Astrocyte (in vitro differentiated cells and primary cell): ENCODE measurements at regions not wholly inside any gene's neighbourhood (a gene's known extent, or its start where the extent isn't known, plus 50 kb on each side); places are given as distances from the start of the nearest gene placed in this dataset.
"Not testable (repeated sequence)": the region's sequence is repeated elsewhere in the genome, so short reads cannot be mapped to it uniquely, and the experiment has no call there.

Experiments
- DNase-seq: peaks from one replicate; pipeline ENCODE4 v3.0.0-alpha.2; 2010; ENCODE audit warnings: low read depth
- FAIRE-seq: peaks from 2 replicates; lab custom pipeline; 2011; peaks lifted over from hg19 to GRCh38; lab: Jason Lieb, UNC
- H2AFZ ChIP-seq: 2 replicates; pipeline ENCODE4 v1.6.0; 2012; ENCODE audit warnings: low read depth, low read length, inconsistent platforms
- H3K27ac ChIP-seq: 2 replicates; pipeline ENCODE4 v1.5.1; 2011; ENCODE audit warnings: low read depth, low read length, inconsistent platforms
- H3K27me3 ChIP-seq: 2 replicates; pipeline ENCODE4 v1.6.0; 2011; ENCODE audit warnings: low read length, inconsistent platforms; ENCODE audit not compliant: insufficient read depth
- H3K36me3 ChIP-seq: 2 replicates; pipeline ENCODE4 v1.5.1; 2011; ENCODE audit warnings: low read length, inconsistent platforms; ENCODE audit not compliant: insufficient read depth
- H3K4me1 ChIP-seq: 2 replicates; pipeline ENCODE4 v1.5.1; 2011; ENCODE audit warnings: low read length, inconsistent platforms; ENCODE audit not compliant: insufficient read depth
- H3K4me2 ChIP-seq: 2 replicates; pipeline ENCODE4 v1.6.0; 2012; ENCODE audit warnings: low read length, inconsistent platforms
- H3K4me3 ChIP-seq: 2 replicates; pipeline ENCODE4 v1.5.1; 2011; ENCODE audit warnings: low read depth, mild to moderate bottlenecking, low read length, inconsistent platforms; ENCODE audit not compliant: insufficient read depth
- H3K79me2 ChIP-seq: 2 replicates; pipeline ENCODE4 v1.6.0; 2012; ENCODE audit warnings: mild to moderate bottlenecking, low read length, inconsistent platforms; ENCODE audit not compliant: insufficient read depth
- H3K9ac ChIP-seq: 2 replicates; pipeline ENCODE4 v1.6.0; 2012; ENCODE audit warnings: mild to moderate bottlenecking, low read length, inconsistent platforms
- H3K9me3 ChIP-seq: 2 replicates; pipeline ENCODE4 v1.5.1; 2012; ENCODE audit warnings: low read depth, mild to moderate bottlenecking, low read length, inconsistent platforms; ENCODE audit not compliant: insufficient read depth
- H4K20me1 ChIP-seq: 2 replicates; pipeline ENCODE4 v1.6.0; 2012; ENCODE audit warnings: low read length, inconsistent platforms; ENCODE audit not compliant: insufficient read depth
- H3K27ac Mint-ChIP-seq: one replicate; pipeline ENCODE4 v1.8.0; 2021; ENCODE audit warnings: mild to moderate bottlenecking, mixed read lengths; ENCODE audit not compliant: unreplicated experiment
- H3K27me3 Mint-ChIP-seq: one replicate; pipeline ENCODE4 v1.8.0; 2021; ENCODE audit warnings: low read depth, mixed read lengths; ENCODE audit not compliant: unreplicated experiment
- H3K36me3 Mint-ChIP-seq: one replicate; pipeline ENCODE4 v1.8.0; 2021; ENCODE audit warnings: low read depth, mixed read lengths; ENCODE audit not compliant: unreplicated experiment
- H3K4me1 Mint-ChIP-seq: one replicate; pipeline ENCODE4 v1.8.0; 2021; ENCODE audit warnings: low read depth, mixed read lengths; ENCODE audit not compliant: unreplicated experiment
- H3K4me3 Mint-ChIP-seq: one replicate; pipeline ENCODE4 v1.8.0; 2021; ENCODE audit warnings: mild to moderate bottlenecking, moderate library complexity, mixed read lengths; ENCODE audit not compliant: unreplicated experiment
- H3K9me3 Mint-ChIP-seq: one replicate; pipeline ENCODE4 v1.8.0; 2021; ENCODE audit warnings: mild to moderate bottlenecking, mixed read lengths; ENCODE audit not compliant: unreplicated experiment
- CTCF ChIP-seq: IDR thresholded peaks from 2 replicates; pipeline ENCODE4 v1.5.1; 2011; ENCODE audit warnings: low read depth, mild to moderate bottlenecking, inconsistent platforms, low read length, moderate library complexity; ENCODE audit not compliant: insufficient read depth
- EZH2 ChIP-seq: IDR thresholded peaks from 2 replicates; pipeline ENCODE4 v1.6.1; 2012; ENCODE audit warnings: mild to moderate bottlenecking, low read length, inconsistent platforms; ENCODE audit not compliant: insufficient read depth

- DNase-seq, result peak; percentile 55
- no peak overlapping the region for H2AFZ ChIP-seq
- H3K4me3 Mint-ChIP-seq, result no peak overlapping the region
These were observed 70.6 kb downstream of the RGS2 start for GRCh38 chr1:192879406-192879805.

GRCh38 chr1:192880231-192880630 lies 71.4 kb downstream of the RGS2 start:
- Histone ChIP-seq H3K36me3 (no peaks in the 10 kb centered on the region), H4K20me1 (no peaks in the 10 kb centered on the region), H3K9me3 (no peaks in the 10 kb centered on the region), H3K4me2 (no peak overlapping the region), H3K79me2 (no peaks in the 10 kb centered on the region), H3K4me1 (peaks cover 4% of the 10 kb centered on the region), H3K27ac (no peak overlapping the region), H2AFZ (no peak overlapping the region), H3K4me3 (no peak overlapping the region), H3K27me3 (peaks cover 3% of the 10 kb centered on the region), H3K9ac (no peak overlapping the region)
- FAIRE-seq (no peak), DNase-seq (no peak)
- Mint-ChIP-seq H3K9me3 (no peaks in the 10 kb centered on the region), H3K4me3 (no peak overlapping the region), H3K27me3 (no peaks in the 10 kb centered on the region), H3K36me3 (no peaks in the 10 kb centered on the region), H3K4me1 (peaks cover 18% of the 10 kb centered on the region), H3K27ac (no peak overlapping the region)
- TF ChIP-seq EZH2 (no peak), CTCF (no peak)

More at GRCh38 chr1:192879406-192879805, 70.6 kb downstream of the RGS2 start:
- Mint-ChIP-seq H3K4me1 (peaks cover 18% of the 10 kb centered on the region), H3K9me3 (no peaks in the 10 kb centered on the region), H3K36me3 (no peaks in the 10 kb centered on the region), H3K27ac (no peak overlapping the region), H3K27me3 (no peaks in the 10 kb centered on the region)
- no peak overlapping the region for H3K4me3 ChIP-seq
- H4K20me1 ChIP-seq, result no peaks in the 10 kb centered on the region
- peaks cover 3% of the 10 kb centered on the region for H3K27me3 ChIP-seq
- no peak overlapping the region for H3K27ac ChIP-seq
- no peak for TF ChIP-seq CTCF
- TF ChIP-seq EZH2, result no peak
- peaks cover 4% of the 10 kb centered on the region for H3K4me1 ChIP-seq
- no peak for FAIRE-seq
- no peaks in the 10 kb centered on the region for H3K36me3 ChIP-seq
- H3K9me3 ChIP-seq, result no peaks in the 10 kb centered on the region
- no peaks in the 10 kb centered on the region for H3K79me2 ChIP-seq
- no peak overlapping the region for H3K4me2 ChIP-seq
- H3K9ac ChIP-seq, result no peak overlapping the region

GRCh38 chr1:192884241-192884640 lies 75.4 kb downstream of the RGS2 start:
- no peaks in the 10 kb centered on the region for H3K27me3 ChIP-seq
- H3K27me3 Mint-ChIP-seq, result no peaks in the 10 kb centered on the region
- H3K36me3 Mint-ChIP-seq, result no peaks in the 10 kb centered on the region

GRCh38 chr1:192885387-192885786 lies 76.5 kb downstream of the RGS2 start:
- not testable (repeated sequence) for H3K36me3 Mint-ChIP-seq, H3K4me1 Mint-ChIP-seq, H3K27me3 ChIP-seq, H3K4me3 Mint-ChIP-seq, H3K27me3 Mint-ChIP-seq, H3K4me1 ChIP-seq, H3K27ac ChIP-seq, H3K9ac ChIP-seq, H3K9me3 ChIP-seq, H3K27ac Mint-ChIP-seq, H3K4me2 ChIP-seq, H2AFZ ChIP-seq, H3K36me3 ChIP-seq, H4K20me1 ChIP-seq, DNase-seq, H3K79me2 ChIP-seq, FAIRE-seq, H3K4me3 ChIP-seq, H3K9me3 Mint-ChIP-seq

More at GRCh38 chr1:192884241-192884640, 75.4 kb downstream of the RGS2 start:
- H3K9me3 ChIP-seq, result no peaks in the 10 kb centered on the region
- no peak for FAIRE-seq
- no peak overlapping the region for H3K4me3 ChIP-seq
- H3K36me3 ChIP-seq, result no peaks in the 10 kb centered on the region
- no peaks in the 10 kb centered on the region for H3K9me3 Mint-ChIP-seq
- H3K4me2 ChIP-seq, result no peak overlapping the region
- no peaks in the 10 kb centered on the region for H3K4me1 ChIP-seq
- TF ChIP-seq CTCF, result no peak
- TF ChIP-seq EZH2, result no peak
- H3K9ac ChIP-seq, result no peak overlapping the region
- no peak overlapping the region for H2AFZ ChIP-seq
- no peaks in the 10 kb centered on the region for H4K20me1 ChIP-seq
- no peak for DNase-seq
- H3K79me2 ChIP-seq, result no peaks in the 10 kb centered on the region
- H3K4me3 Mint-ChIP-seq, result no peak overlapping the region
- no peak overlapping the region for H3K27ac ChIP-seq
- H3K4me1 Mint-ChIP-seq, result peaks cover 10% of the 10 kb centered on the region
- no peak overlapping the region for H3K27ac Mint-ChIP-seq
